Fibroblast of lung (primary cell): ENCODE measurements at regions not wholly inside any gene's neighbourhood (a gene's known extent, or its start where the extent isn't known, plus 50 kb on each side); places are given as distances from the start of the nearest gene placed in this dataset.

Source experiments
- DNase-seq, 2 donors: peaks; one replicate each; pipeline versions ENCODE4 v3.0.0 to v3.0.0-alpha.2; 2010; ENCODE audit warnings: low read depth in 2 of 2
- H2AFZ ChIP-seq: 2 replicates; pipeline ENCODE4 v1.5.1; 2012; ENCODE audit warnings: low read length, control low read depth, inconsistent platforms
- H3K27ac ChIP-seq: 2 replicates; pipeline ENCODE4 v1.5.1; 2011; ENCODE audit warnings: low read length, control low read depth; ENCODE audit not compliant: insufficient read depth
- H3K27me3 ChIP-seq: 2 replicates; pipeline ENCODE4 v1.5.1; 2011; ENCODE audit warnings: mild to moderate bottlenecking, low read length; ENCODE audit not compliant: control insufficient read depth, insufficient read depth
- H3K36me3 ChIP-seq: 2 replicates; pipeline ENCODE4 v1.5.1; 2011; ENCODE audit warnings: low read length; ENCODE audit not compliant: control insufficient read depth, insufficient read depth
- H3K4me1 ChIP-seq: 2 replicates; pipeline ENCODE4 v1.5.1; 2011; ENCODE audit warnings: low read length; ENCODE audit not compliant: control insufficient read depth, insufficient read depth; ENCODE audit errors: extremely low read depth
- H3K4me2 ChIP-seq: 2 replicates; pipeline ENCODE4 v1.5.1; 2011; ENCODE audit warnings: low read length, control low read depth; ENCODE audit not compliant: insufficient read depth; ENCODE audit errors: extremely low read depth
- H3K4me3 ChIP-seq, 4 experiments: fragments of 200-600 bp in 1 of 4; sonication (generic) in 1 of 4; replicated peaks in 1 of 4; 2 replicates each; pipeline ENCODE4 v1.5.1; 2011 to 2016; ENCODE audit warnings: low read length in 4 of 4, low read depth in 3 of 4, mild to moderate bottlenecking in 3 of 4, control low read depth in 2 of 4, inconsistent platforms in 1 of 4, mixed read lengths in 1 of 4; ENCODE audit not compliant: insufficient read depth in 1 of 4; ENCODE audit errors: control extremely low read depth in 1 of 4
- H3K79me2 ChIP-seq: 2 replicates; pipeline ENCODE4 v1.5.1; 2012; ENCODE audit warnings: mild to moderate bottlenecking, low read length, inconsistent platforms; ENCODE audit not compliant: control insufficient read depth, insufficient read depth
- H3K9ac ChIP-seq: 2 replicates; pipeline ENCODE4 v1.5.1; 2011; ENCODE audit warnings: mild to moderate bottlenecking, low read length, control low read depth; ENCODE audit not compliant: insufficient read depth
- H3K9me3 ChIP-seq: 2 replicates; pipeline ENCODE4 v1.5.1; 2012; ENCODE audit warnings: low read depth, low read length; ENCODE audit not compliant: control insufficient read depth, insufficient read depth
- H4K20me1 ChIP-seq: 2 replicates; pipeline ENCODE4 v1.5.1; 2011; ENCODE audit warnings: low read length; ENCODE audit not compliant: control insufficient read depth, insufficient read depth; ENCODE audit errors: extremely low read depth
- EZH2 ChIP-seq: IDR thresholded peaks from 2 replicates; pipeline ENCODE4 v1.5.1; 2012; ENCODE audit warnings: low read length, control low read depth, mild to moderate bottlenecking; ENCODE audit errors: missing control alignments
- TF ChIP-seq, protein P1 (sequence below), 2 donors: IDR thresholded peaks in 1 of 2; conservative IDR thresholded peaks in 1 of 2; 1 replicate in 1 of 2; 2 replicates in 1 of 2; pipeline ENCODE4 v1.5.1; 2011 to 2012; ENCODE audit warnings: low read length in 2 of 2, control low read depth in 1 of 2, inconsistent platforms in 1 of 2, low read depth in 1 of 2, mild to moderate bottlenecking in 1 of 2

DNA sequence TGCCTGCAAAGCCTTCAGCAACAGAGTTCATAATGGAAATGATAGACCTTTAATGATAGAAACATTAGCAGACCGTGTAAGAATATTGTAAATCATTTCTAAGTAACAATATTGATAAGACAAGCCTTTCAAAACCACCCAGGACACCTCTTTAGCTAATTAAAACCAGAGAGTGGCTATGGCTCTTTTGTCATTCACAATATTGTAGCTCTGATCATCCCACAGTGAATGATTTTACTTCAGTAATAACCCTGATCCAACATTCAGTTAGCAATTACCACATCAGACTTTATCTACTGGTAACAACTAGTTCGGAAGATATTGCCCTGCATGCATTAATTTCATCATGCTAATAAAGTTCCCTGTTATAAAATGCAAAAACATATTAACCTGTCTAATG is 432.6 kb downstream of the DTWD2 start:
- no peak for DNase-seq
- H3K9me3 ChIP-seq = no peaks in the 10 kb centered on the region

DNA sequence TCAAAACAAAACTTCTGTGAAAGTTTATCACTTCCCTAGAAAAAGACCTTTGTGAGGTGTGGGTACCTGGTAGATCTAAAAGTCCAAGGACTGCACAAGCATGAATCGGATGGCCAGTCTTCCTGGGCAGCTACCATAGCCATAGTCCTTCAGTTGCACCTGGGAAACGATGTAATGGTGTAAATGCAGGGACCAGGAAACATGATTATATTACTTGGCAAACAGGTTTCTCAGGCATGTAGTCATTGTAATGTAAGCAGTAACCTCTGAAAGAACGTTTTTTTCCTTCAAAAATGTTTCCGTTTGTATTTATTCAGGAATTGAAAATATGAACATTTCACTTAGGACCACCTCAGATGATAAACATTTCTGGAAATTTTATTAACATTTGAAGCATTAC is 433.4 kb downstream of the DTWD2 start:
- TF ChIP-seq, protein P1, sequence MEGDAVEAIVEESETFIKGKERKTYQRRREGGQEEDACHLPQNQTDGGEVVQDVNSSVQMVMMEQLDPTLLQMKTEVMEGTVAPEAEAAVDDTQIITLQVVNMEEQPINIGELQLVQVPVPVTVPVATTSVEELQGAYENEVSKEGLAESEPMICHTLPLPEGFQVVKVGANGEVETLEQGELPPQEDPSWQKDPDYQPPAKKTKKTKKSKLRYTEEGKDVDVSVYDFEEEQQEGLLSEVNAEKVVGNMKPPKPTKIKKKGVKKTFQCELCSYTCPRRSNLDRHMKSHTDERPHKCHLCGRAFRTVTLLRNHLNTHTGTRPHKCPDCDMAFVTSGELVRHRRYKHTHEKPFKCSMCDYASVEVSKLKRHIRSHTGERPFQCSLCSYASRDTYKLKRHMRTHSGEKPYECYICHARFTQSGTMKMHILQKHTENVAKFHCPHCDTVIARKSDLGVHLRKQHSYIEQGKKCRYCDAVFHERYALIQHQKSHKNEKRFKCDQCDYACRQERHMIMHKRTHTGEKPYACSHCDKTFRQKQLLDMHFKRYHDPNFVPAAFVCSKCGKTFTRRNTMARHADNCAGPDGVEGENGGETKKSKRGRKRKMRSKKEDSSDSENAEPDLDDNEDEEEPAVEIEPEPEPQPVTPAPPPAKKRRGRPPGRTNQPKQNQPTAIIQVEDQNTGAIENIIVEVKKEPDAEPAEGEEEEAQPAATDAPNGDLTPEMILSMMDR (conservative IDR thresholded peaks at IDR 0.05 in 1 of 2, IDR thresholded peaks at IDR 0.05 in 1 of 2; ENCODE audit: low read depth in 1 of 2, low read length in 2 of 2) = no peak
- no peak for TF ChIP-seq EZH2
- no peak overlapping the region for H2AFZ ChIP-seq
- no peak for DNase-seq
- no peak overlapping the region for H3K27ac ChIP-seq
- no peak overlapping the region for H3K4me3 ChIP-seq
- H3K9me3 ChIP-seq = no peaks in the 10 kb centered on the region
- H3K9ac ChIP-seq = no peak overlapping the region
- H3K4me2 ChIP-seq = no peak overlapping the region
- no peaks in the 10 kb centered on the region for H3K4me1 ChIP-seq
- no peaks in the 10 kb centered on the region for H3K36me3 ChIP-seq
- no peaks in the 10 kb centered on the region for H4K20me1 ChIP-seq
- no peaks in the 10 kb centered on the region for H3K27me3 ChIP-seq
- no peaks in the 10 kb centered on the region for H3K79me2 ChIP-seq

More for the DNA sequence above, 432.6 kb downstream of the DTWD2 start:
- TF ChIP-seq EZH2 = no peak
- TF ChIP-seq, protein P1 (conservative IDR thresholded peaks at IDR 0.05 in 1 of 2, IDR thresholded peaks at IDR 0.05 in 1 of 2; ENCODE audit: low read depth in 1 of 2, low read length in 2 of 2) = no peak
- H2AFZ ChIP-seq = no peak overlapping the region
- H3K9ac ChIP-seq = no peak overlapping the region
- no peaks in the 10 kb centered on the region for H3K27me3 ChIP-seq
- H3K4me1 ChIP-seq = no peaks in the 10 kb centered on the region
- H3K4me3 ChIP-seq = no peak overlapping the region
- no peaks in the 10 kb centered on the region for H4K20me1 ChIP-seq
- no peaks in the 10 kb centered on the region for H3K36me3 ChIP-seq
- no peak overlapping the region for H3K4me2 ChIP-seq
- no peak overlapping the region for H3K27ac ChIP-seq
- H3K79me2 ChIP-seq = no peaks in the 10 kb centered on the region

- H3K4me1 ChIP-seq = peaks cover 2% of the 10 kb centered on the region
- no peak overlapping the region for H3K27ac ChIP-seq
- no peaks in the 10 kb centered on the region for H3K36me3 ChIP-seq
- H4K20me1 ChIP-seq = no peaks in the 10 kb centered on the region
- H3K27me3 ChIP-seq = no peaks in the 10 kb centered on the region
- DNase-seq = no peak
- H3K79me2 ChIP-seq = no peaks in the 10 kb centered on the region
- TF ChIP-seq, protein P1 (conservative IDR thresholded peaks at IDR 0.05 in 1 of 2, IDR thresholded peaks at IDR 0.05 in 1 of 2; ENCODE audit: low read depth in 1 of 2, low read length in 2 of 2) = no peak
- TF ChIP-seq EZH2 = no peak
- no peaks in the 10 kb centered on the region for H3K9me3 ChIP-seq
- no peak overlapping the region for H3K4me3 ChIP-seq
- no peak overlapping the region for H2AFZ ChIP-seq
- no peak overlapping the region for H3K9ac ChIP-seq
- H3K4me2 ChIP-seq = no peak overlapping the region
Observed at GRCh38 chr5:118554241-118554640, 434.1 kb downstream of the DTWD2 start.
